ENCODE measurements at regions not wholly inside any gene's neighbourhood (a gene's known extent, or its start where the extent isn't known, plus 50 kb on each side); places are given as distances from the start of the nearest gene placed in this dataset.

DNA sequence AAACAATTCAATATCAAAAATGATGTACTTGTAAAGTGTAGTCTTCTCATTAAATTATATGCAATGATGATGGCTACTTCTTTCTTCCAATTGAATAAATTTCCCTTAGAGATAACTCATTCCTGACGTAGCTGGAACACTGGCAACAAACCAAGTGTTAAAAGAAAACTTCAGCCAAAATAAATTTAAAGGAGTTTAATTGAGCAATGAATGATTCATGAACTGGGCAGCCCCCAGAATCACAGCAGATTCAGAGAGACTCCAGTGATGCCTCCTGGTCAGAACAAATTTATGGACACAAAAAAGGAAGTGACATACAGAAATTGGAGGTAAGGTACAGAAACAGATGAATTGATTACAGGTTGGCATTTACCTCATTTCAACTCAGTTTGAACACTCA is 276.5 kb downstream of the DSC3 start:
- TF ChIP-seq, protein P1, sequence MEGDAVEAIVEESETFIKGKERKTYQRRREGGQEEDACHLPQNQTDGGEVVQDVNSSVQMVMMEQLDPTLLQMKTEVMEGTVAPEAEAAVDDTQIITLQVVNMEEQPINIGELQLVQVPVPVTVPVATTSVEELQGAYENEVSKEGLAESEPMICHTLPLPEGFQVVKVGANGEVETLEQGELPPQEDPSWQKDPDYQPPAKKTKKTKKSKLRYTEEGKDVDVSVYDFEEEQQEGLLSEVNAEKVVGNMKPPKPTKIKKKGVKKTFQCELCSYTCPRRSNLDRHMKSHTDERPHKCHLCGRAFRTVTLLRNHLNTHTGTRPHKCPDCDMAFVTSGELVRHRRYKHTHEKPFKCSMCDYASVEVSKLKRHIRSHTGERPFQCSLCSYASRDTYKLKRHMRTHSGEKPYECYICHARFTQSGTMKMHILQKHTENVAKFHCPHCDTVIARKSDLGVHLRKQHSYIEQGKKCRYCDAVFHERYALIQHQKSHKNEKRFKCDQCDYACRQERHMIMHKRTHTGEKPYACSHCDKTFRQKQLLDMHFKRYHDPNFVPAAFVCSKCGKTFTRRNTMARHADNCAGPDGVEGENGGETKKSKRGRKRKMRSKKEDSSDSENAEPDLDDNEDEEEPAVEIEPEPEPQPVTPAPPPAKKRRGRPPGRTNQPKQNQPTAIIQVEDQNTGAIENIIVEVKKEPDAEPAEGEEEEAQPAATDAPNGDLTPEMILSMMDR (IDR thresholded peaks at IDR 0.05) = no peak
- TF ChIP-seq EP300 (IDR thresholded peaks at IDR 0.05) = no peak
- TF ChIP-seq POLR2A (IDR thresholded peaks at IDR 0.05) = no peak
- no peak for TF ChIP-seq POLR2AphosphoS5 (IDR thresholded peaks at IDR 0.05)
